ENCODE measurements at regions not wholly inside any gene's neighbourhood (a gene's known extent, or its start where the extent isn't known, plus 50 kb on each side); places are given as distances from the start of the nearest gene placed in this dataset.

DNA sequence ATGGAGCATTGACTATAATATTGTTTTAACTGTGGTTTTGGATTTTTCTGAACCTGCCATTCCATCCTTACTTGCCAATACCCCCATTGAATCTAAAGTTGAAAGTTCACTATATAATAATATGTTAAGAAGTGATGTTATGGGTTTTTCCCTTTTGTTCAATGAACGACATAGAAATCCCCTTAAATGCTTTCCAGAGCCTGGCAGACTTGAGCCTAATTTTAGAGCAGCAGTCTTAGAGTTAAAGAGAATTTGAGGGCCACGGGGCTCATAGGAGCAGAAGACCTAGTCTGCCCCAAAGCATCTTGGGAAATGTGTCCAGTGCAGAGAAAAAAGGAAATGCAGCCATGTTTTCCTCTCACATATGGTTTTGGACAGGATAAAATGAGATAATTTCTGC lies 146.1 kb upstream of the SLC44A1 start:
- ChIA-PET CTCF (no interaction called here), POLR2A (no interaction called here)
- TF ChIP-seq, protein P1, sequence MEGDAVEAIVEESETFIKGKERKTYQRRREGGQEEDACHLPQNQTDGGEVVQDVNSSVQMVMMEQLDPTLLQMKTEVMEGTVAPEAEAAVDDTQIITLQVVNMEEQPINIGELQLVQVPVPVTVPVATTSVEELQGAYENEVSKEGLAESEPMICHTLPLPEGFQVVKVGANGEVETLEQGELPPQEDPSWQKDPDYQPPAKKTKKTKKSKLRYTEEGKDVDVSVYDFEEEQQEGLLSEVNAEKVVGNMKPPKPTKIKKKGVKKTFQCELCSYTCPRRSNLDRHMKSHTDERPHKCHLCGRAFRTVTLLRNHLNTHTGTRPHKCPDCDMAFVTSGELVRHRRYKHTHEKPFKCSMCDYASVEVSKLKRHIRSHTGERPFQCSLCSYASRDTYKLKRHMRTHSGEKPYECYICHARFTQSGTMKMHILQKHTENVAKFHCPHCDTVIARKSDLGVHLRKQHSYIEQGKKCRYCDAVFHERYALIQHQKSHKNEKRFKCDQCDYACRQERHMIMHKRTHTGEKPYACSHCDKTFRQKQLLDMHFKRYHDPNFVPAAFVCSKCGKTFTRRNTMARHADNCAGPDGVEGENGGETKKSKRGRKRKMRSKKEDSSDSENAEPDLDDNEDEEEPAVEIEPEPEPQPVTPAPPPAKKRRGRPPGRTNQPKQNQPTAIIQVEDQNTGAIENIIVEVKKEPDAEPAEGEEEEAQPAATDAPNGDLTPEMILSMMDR (IDR thresholded peaks at IDR 0.05; ENCODE audit: control extremely low read depth, extremely low read depth, low read depth, missing control alignments) = no peak
- DNase-seq (ENCODE audit: extremely low spot score) = no peak

DNA sequence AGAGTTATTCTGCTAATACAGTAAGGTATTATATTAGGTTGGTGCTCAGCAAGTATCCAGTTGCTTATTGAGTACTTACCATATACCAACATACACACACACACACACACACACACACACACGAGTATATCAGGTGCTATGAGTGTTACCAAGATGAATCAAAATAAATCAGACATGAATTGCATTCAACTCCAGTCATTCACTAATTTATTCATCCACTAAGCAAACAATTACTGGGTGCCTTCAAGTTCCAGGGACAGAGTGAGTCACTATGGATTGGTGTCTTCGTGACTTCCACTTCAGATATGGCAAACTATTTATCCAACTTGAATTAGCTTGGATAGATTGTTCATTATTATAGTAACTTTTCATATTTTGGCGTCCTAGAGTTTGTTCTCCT lies 140.7 kb upstream of the SLC44A1 start:
- no peak for DNase-seq (ENCODE audit: extremely low spot score)
- ChIA-PET POLR2A (no interaction called here), CTCF (no interaction called here)
- TF ChIP-seq, protein P1 (IDR thresholded peaks at IDR 0.05; ENCODE audit: control extremely low read depth, extremely low read depth, low read depth, missing control alignments) = no peak

DNA sequence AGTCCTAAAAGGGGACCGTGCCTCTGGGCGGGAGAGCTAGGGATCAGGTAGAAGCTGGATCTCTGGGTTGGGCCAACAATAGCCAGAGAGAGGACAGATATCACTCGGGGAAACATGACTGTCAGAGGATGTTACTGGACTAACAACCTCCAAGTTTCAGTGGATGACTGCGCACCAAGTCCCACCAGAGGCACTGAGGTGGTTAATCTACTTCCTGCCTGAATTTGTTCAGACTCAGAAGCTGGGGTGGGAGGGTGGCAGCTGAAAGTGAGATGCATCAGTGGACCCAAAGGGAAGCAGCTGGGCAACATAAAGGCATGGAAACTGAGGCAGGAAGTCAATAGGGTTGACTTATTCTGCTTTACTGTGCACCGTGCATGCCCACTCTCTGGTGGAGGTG lies 130.1 kb upstream of the SLC44A1 start:
- TF ChIP-seq, protein P1 (IDR thresholded peaks at IDR 0.05; ENCODE audit: control extremely low read depth, extremely low read depth, low read depth, missing control alignments) = no peak
- ChIA-PET POLR2A (no interaction called here), CTCF (interaction anchor here (1.1 kb wide), 1 partner anchor 55 kb away, joined by 3 read pairs; no protein-coding TSS in a partner anchor)
- no peak for DNase-seq (ENCODE audit: extremely low spot score)

DNA sequence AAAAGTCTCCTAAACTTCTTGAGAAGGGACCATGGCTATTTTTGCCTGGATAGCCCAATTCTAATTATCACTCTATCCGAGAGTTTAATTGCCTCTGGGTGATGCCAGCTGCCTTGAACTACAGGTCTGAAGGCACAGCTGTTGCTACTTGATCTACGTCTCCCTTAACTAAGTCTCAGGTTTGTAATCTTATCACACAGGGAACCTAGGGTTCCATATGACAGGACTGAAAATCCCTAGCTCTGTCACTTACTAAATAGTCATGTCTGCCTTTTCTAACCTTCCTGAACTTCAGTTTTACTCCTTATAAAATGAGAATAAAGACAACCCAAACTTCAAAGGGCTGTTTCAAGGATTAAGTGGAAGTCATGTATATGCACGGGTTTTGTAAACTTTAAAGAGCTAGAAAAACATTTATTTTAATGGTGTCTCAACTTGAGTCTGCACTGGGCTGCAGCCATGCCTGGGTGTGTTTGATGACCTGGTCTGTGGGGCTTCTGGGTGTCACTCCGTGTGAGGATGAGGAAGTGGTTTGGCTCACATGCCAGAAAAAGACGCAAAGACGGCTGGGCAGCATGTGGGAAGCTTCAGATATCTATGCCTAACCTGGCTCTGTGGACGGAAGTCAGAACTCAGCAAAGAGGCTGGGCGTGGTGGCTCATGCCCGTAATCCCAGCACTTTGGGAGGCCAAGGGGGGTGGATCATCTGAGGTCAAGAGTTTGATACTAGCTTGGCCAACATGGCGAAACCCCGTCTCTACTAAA lies 129.3 kb upstream of the SLC44A1 start:
- no peak for DNase-seq (ENCODE audit: extremely low spot score)
- POLR2A ChIA-PET = no interaction called here
- CTCF ChIA-PET = interaction anchor here (1.0 to 1.1 kb wide), 2 partner anchors 56 to 254 kb away, joined by 3 read pairs; no protein-coding TSS in a partner anchor
- TF ChIP-seq, protein P1 (IDR thresholded peaks at IDR 0.05; ENCODE audit: control extremely low read depth, extremely low read depth, low read depth, missing control alignments) = no peak

DNA sequence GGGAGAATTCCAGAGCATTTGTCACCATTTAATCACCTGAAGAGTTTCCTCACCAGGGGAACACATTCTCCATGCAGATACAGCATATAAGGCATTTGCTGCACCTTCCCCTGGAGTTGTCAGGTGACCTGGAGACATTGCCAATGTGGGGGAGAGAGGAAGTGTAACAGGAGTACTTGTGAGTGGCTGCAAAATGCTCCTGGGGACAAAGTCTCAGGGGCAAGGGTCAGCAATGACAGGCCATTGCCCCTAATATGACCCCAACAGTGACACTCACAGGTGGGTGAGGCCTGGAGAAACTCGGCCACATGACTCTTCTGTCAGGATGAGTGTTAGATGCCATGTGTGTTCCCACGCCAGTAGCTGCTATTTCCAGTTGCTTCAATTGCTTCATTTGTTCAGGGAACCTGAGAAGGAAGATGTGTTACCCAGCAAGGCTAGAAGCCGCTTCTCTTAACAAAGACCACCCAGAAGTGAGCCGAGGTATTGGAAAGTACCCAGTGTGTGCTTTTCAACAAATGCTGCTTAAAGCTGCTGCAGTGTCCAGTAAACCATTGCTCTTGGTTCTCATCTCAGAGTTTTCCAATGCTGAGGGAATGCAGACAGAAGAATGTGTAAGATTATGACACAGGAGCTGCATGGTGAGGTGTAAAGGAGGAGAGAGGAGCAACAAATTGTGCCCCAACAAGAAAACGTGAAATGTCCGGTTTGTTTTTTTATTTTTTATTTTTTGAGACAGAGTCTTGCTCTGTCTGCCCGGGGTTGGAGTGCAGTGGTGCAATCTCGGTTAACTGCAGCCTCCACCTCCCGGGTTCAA lies 128.2 kb upstream of the SLC44A1 start:
- ChIA-PET POLR2A (no interaction called here), CTCF (interaction anchor here (1.0 to 1.1 kb wide), 2 partner anchors 20 to 255 kb away, joined by 3 read pairs; no protein-coding TSS in a partner anchor)
- no peak for DNase-seq (ENCODE audit: extremely low spot score)
- TF ChIP-seq, protein P1 (IDR thresholded peaks at IDR 0.05; ENCODE audit: control extremely low read depth, extremely low read depth, low read depth, missing control alignments) = no peak

DNA sequence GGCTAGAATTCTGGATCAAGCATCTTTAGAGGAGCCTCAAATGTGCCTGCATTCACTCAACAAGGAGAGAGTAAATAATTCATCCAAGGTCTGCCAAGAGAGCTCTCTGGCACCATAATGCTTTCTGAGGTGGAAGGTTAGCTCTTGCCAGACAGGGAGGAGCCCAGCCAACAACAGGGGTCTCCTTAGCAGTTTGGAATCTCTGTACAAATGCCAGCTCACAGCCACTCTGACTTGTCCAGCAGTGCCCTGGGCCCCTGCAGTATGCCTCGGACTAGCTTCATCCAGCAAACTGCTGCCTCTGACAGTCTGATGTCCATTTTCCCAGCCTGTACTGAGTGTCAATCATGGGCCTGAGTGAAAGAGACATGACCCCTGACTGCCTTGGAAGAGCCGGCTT lies 127.2 kb upstream of the SLC44A1 start:
- CTCF ChIA-PET = interaction anchor here (1.0 to 1.7 kb wide), 3 partner anchors 11 to 24 kb away, joined by 3 to 4 read pairs (median 4); no protein-coding TSS in a partner anchor
- DNase-seq (ENCODE audit: extremely low spot score) = no peak
- POLR2A ChIA-PET = no interaction called here
- TF ChIP-seq, protein P1 (IDR thresholded peaks at IDR 0.05; ENCODE audit: control extremely low read depth, extremely low read depth, low read depth, missing control alignments) = no peak

All from GM10248 (cell line).